HT1080 (cell line): ENCODE measurements at regions not wholly inside any gene's neighbourhood (a gene's known extent, or its start where the extent isn't known, plus 50 kb on each side); places are given as distances from the start of the nearest gene placed in this dataset.

Experiments used
- DNase-seq: peaks from one replicate; pipeline ENCODE4 v3.0.0-alpha.2; 2015; ENCODE audit warnings: low read depth

- no peak for DNase-seq
Observed at GRCh38 chr5:56326770-56327169, 93.6 kb upstream of the ANKRD55 start.

- no peak for DNase-seq
Observed at GRCh38 chr5:56326116-56326515, 93.0 kb upstream of the ANKRD55 start.

GRCh38 chr5:56325039-56325438 lies 91.9 kb upstream of the ANKRD55 start:
- DNase-seq: no peak

DNA sequence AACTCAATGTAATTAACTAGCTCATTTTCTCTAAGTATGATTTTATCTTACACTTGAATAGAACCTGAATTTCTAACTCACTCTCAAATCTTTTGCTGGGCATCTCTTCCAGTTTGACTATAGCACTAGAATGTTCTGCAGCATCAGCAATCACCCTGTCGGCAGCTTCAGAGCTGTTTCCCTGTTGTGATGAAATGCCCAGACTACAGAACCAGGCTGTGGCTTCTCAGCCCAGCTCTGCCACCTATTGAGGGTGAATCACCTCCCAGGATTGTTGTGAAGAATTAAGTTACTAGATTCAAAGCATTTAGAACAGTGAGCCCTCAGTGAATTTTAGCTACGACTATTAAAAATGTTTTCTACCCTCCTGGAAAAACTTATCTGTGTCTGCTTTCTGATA lies 90.4 kb upstream of the ANKRD55 start:
- peak; percentile 67 for DNase-seq

DNA sequence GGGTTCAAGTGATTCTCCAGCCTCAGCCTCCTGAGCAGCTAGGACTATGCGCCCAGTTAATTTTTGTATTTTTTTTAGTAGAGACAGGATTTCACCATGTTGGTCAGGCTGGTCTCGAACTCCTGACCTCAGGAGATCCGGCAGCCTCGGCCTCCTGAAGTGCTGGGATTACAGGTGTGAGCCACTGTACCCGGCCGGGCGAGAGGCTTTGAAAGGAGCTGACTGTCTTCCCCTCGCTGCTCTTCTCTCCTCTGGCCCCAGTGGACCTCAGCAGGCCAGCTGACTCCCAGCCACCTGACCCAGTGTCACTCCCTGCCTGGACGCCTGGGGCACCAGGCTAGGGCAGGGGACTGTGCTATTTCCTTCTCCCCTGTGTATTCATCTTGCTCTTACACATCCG lies 89.5 kb upstream of the ANKRD55 start:
- DNase-seq: no peak

DNA sequence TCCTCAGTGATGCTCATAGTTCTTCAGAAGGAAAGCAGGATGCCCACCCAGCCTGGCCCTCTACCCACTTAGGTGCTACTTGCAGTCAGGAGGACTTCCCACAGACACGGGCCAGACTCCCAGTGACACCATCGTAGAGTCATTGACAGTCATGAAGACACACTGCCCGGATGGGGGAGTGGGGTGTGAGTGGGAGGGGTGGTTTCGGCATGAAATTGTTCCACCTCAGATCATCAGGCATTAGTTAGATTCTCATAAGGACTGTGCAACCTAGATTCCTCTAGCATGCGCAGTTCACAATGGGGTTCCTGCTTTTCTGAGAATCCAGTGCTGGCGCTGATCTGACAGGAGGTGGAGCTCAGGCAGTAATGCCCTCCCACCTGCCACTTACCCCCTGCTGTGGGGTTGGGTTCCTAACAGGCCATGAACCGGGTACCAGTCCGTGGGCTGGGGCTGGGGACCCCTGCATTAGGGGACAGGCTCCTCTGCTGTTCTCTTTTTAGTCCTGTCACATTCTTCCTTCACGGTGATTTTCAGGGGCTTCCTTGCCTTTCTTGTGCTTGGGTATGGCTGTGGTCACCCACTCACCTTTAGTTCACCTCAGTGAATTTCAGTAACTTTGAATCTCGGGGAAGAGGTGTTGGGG lies 88.2 kb upstream of the ANKRD55 start:
- DNase-seq: no peak

GRCh38 chr5:56320686-56321085 lies 87.6 kb upstream of the ANKRD55 start:
- no peak for DNase-seq

DNA sequence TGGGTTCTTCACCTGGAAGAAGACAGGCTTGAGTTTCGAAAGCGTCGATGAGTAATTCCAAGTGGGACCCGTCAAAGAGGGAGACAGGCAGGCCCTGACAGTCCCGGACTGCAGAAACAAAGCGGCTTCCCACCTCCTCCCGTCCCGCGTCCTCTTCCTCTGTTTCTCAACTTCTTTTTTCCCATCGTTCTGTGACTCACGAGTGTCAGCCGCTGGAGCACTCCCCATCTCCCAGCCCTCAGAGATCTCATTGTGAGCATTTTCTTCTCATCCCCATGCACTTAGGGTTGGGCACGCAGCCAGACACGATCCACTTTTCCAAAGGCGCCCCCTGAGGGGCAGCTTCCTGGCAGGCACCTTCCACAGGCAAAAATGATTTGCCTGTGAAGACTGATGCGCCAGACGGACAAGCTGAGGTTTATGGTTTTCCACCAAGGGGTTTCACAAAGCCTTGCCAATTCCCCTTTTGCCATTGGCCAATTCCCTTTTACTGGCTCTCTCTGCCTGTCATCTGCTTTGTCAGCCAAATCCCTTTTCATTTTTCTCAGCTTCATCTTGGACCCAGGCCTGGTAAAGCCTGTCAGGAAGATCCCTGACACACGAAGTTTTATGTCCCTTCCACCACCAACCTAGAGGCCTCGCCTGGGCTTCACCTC lies 86.5 kb upstream of the ANKRD55 start:
- peak; percentile 67 for DNase-seq

GRCh38 chr5:56317923-56318561 lies 84.9 kb upstream of the ANKRD55 start:
- no peak for DNase-seq

- no peak for DNase-seq
Observed at GRCh38 chr5:56316299-56316994, 83.3 kb upstream of the ANKRD55 start.

- DNase-seq: peak; percentile 9
Observed at GRCh38 chr5:56314529-56314928, 81.4 kb upstream of the ANKRD55 start.

GRCh38 chr5:56313596-56313995 lies 80.5 kb upstream of the ANKRD55 start:
- DNase-seq: no peak

GRCh38 chr5:56313004-56313531 lies 79.9 kb upstream of the ANKRD55 start:
- DNase-seq: no peak

GRCh38 chr5:56311306-56311905 lies 78.3 kb upstream of the ANKRD55 start:
- DNase-seq: no peak

GRCh38 chr5:56310711-56311204 lies 77.6 kb upstream of the ANKRD55 start:
- DNase-seq: no peak

DNA sequence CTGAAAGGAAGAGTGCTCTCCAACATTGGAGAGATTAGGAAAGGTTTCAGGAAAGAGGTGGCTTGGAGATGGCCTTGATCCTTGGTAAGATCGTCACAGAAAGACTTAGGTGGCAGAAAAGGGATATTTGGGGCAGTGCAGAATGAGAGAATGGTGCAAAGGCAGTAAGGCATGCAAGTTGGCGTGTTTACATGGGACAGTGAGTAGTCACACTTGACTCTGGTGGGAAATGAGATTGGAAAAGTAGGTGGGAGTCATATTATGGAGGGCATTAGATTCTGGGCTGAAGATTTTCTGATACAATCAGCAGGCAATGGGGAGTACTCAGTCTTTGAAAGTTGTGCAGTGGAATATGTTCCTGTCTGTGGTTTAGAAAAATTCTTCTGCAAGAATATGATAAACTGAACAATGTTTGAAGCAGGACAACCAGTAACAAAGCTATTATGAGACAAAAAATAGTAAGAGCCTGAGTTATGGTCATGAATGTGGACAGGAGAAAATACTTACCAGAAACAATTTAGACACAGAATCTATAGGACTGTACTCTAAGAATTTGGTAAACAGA lies 76.2 kb upstream of the ANKRD55 start:
- no peak for DNase-seq

- no peak for DNase-seq
Observed at GRCh38 chr5:56307714-56308333, 74.7 kb upstream of the ANKRD55 start.

- no peak for DNase-seq
Observed at GRCh38 chr5:56306433-56307150, 73.5 kb upstream of the ANKRD55 start.

DNA sequence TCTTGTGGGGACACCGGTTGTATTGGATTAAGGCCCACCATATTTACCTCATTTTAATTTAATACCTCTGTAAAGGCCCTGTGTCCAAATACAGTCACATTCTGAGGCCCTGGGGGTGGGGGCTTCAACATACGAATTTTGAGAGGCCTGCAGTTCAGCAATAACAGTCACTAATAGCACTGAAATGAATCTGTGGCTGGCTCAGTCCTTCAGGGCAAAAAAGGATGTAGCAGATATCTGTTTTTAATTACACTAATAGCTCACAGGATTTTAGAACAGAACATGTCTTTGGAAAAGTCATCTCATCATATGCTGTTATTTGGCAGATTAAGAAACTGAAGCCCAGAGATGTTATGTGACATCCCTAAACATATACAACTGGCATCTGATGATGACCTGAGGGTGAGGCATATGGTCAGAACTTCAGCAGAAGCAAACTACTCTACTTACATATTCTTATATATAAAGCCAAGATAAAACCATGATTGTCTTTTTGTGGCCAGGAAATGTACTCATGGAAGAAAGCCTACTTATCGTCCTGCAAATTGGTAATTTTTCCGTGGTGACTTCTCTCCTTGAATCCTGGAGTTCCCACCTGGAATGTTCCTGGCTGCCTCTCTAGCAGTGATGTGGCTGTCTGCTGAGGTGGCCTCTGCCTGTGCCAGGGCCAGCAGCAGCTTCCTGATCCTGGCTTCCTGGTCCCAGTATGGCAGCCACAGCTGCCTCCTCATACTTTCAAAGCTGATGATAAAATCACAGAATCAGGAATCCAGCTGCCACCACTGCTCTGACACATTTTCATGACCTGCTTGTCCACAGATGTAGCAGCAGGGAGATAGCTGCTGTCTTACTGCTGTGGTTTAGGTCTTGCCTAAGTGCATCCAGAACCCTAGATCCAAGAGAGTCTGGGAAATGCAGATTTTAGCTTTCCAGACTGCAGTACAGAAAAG lies 72.1 kb upstream of the ANKRD55 start:
- no peak for DNase-seq
